KBM-7 (cell line): ENCODE measurements at regions not wholly inside any gene's neighbourhood (a gene's known extent, or its start where the extent isn't known, plus 50 kb on each side); places are given as distances from the start of the nearest gene placed in this dataset.
"Not testable (repeated sequence)": the region's sequence is repeated elsewhere in the genome, so short reads cannot be mapped to it uniquely, and the experiment has no call there.

ENCODE experiments used
- DNase-seq: peaks from one replicate; pipeline ENCODE4 v3.0.0-alpha.2; 2015
- in situ Hi-C: fragments of 300-500 bp; cut with MboI; formaldehyde crosslinking; loops from 2 replicates; pipeline ENCODE4 v1.14.3; 2020; ENCODE audit warnings: low sequenced_read_pairs, low pct_unique_long_range_greater_than_20kb, mixed read lengths

DNA sequence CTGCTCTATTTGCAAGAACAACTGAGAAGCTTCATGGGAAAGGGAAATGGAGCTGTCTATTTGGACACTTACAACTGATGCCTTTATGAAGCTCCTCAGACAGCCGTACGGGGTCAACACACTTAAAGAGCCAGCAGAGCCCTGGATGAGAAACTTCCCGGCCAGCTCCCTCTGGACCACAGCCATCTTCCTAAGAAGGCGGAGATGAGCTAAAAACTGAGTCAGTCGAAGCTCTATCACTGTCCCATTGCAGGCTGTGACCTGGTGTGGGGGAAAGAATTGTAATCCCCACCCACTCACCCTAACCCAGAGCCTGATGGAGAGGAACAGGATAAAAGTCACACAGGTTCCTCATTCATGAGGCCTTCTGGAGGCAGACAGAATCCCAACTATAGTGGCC is 360.4 kb upstream of the JARID2 start:
- in situ Hi-C loops: no loop called here
- DNase-seq: no peak

DNA sequence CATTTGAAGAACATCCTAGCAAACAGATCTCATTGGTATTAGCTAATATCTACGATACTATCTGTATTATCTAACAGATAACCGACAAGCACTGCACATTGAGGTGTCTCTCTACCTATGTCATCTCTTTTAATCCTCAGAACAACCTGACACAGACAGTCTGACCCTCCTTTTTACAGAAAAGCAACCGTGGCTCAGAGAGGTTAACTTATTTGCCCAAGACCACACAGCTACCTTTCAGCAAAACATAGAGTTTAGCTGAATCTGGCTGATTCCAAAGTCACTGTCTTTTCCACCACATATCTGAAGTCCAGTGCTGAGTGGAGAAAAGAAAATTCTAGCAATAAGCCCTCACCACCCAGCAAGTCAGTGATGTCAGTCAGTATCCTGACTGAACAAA is 358.7 kb upstream of the JARID2 start:
- DNase-seq: no peak
- in situ Hi-C loops: no loop called here

DNA sequence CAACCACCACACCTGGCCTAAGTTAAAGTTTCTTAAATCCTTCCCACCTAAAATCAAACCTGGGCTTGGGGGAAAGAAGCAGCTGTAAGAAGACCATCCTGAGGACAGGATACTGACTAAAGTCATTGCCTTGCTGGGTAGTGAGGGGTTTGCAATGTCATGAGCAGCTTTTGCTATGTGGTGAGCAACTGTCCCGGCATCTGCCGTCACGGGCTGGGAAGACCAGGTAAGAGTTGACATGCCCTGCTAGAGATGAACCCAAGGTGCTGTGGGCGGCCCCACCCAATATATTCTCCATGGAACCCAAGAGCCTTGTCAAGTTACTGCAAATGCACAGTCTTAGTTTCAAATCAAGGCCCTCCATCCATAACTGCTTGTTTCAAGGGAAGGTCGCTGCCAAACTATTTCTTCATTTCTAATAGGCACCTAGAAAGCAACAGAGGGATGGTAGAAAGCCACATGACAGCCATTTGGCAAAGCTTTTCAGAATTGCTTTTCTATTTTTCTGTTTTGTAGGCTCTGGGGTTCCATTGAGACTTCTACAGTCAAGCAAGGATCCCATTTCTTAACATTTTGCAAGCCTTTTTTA is 357.8 kb upstream of the JARID2 start:
- DNase-seq: no peak
- in situ Hi-C loops: no loop called here

- no peak for DNase-seq
- in situ Hi-C loops: no loop called here
Observed at GRCh38 chr6:14888575-14889000, 357.3 kb upstream of the JARID2 start.

GRCh38 chr6:14889188-14889587 is 356.7 kb upstream of the JARID2 start:
- in situ Hi-C loops: no loop called here
- no peak for DNase-seq

DNA sequence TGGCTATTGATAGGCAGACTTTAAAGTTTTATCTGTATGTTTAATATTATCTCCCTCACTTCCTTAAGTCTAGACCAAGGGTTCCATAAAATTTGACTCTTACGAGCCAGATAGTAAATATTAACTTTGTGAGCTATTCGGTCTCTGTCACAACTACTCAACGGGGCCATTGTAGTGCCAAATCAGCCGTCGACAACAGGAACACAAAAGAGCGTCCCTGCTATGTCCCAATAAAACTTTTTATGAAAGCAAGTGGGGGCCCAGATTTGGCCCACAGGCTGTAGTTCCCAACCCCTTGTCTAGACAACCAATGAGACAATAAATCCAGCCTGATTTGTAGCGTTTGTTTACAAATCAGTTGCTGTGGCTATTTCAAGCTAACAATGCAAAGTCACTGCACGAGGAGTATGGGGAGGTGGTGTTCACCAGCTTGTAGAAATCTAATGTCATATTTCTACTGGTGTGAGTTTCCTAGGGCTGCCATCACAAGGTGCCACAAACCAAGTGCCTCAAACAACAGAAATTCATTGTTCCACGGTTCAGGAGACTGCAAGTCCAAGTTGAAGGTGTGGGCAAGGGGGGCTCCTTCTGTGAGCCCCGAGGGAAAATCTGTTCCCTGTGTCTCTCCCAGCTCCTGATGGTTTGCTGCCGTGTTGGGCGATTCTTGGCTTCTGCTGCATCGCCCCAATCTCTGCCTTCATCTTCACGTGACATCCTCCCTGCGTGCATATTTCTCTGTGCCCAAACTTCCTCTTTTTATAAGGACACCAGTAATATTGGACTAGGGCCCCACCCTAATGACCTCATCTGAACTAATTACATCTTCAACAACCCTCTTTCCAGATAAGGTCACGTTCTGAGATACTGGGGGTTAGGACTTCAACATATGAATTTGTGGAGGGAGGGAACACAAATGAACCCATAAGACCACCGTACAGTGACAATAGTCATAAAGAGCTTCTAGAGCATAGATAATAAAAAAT is 356.0 kb upstream of the JARID2 start:
- peak; percentile 92 for DNase-seq
- in situ Hi-C loops: no loop called here

GRCh38 chr6:14891820-14892375 is 354.0 kb upstream of the JARID2 start:
- peak; percentile 65 for DNase-seq
- in situ Hi-C loops: not testable (repeated sequence)

GRCh38 chr6:14894105-14894504 is 351.8 kb upstream of the JARID2 start:
- no peak for DNase-seq
- in situ Hi-C loops: no loop called here

DNA sequence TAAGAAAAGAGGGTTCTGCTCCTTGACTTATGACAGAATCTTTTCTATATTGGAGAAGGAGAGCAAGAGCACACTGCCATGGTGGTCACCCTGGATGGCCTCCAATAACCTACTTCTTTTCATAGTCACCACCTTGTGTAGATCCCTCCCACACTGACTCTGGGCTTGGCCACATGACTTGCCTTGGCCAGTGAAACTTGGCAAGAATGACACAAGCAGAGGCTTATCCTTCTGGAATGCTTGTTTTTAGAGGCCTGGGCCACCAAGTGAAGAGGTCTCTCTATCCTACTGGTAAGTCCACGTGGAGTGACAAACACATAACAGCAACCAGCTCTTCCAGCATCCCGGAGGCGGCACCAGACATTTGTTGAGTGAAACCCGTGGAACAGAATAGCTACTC is 349.4 kb upstream of the JARID2 start:
- no peak for DNase-seq
- in situ Hi-C loops: no loop called here

- in situ Hi-C loops: no loop called here
- DNase-seq: peak; percentile 77
Observed at GRCh38 chr6:14897831-14898230, 348.0 kb upstream of the JARID2 start.

DNA sequence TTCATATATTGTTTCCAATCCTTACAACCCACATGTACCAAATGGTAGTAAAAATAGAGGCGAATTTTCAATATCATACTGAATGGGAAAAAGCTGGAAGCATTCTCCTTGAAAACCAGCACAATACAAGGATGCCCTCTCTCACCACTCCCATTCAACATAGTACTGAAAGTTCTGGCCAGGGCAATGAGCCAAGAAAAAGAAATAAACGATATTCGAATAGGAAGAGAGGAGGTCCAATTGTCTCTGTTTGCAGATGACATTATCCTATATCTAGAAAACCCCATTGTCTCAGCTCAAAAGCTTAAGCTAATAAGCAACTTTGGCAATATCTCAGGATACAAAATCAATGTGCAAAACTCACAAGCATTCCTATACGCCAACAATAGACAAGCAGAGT is 346.4 kb upstream of the JARID2 start:
- DNase-seq, in situ Hi-C loops: not testable (repeated sequence)

DNA sequence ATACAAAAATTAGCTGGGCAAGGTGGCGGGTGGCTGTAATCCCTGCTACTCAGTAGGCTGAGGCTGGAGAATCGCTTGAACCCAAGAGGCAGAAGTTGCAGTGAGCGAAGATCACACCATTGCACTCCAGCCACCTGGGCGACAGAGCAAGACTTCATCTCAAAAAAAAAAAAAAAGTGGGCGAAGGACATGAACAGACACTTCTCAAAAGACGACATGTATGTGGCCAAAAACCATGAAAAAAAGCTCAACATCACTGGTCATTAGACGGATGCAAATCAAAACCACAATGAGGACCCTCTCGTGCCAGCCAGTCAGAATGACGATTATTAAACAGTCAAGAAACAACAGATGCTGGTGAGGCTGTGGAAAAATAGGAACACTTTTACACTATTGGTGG is 344.9 kb upstream of the JARID2 start:
- in situ Hi-C loops: no loop called here
- DNase-seq: no peak

- in situ Hi-C loops: no loop called here
Observed at GRCh38 chr6:14903176-14904038, 342.5 kb upstream of the JARID2 start.

GRCh38 chr6:14905201-14905600 is 340.7 kb upstream of the JARID2 start:
- no peak for DNase-seq
- in situ Hi-C loops: no loop called here

More at GRCh38 chr6:14903176-14904038, 342.5 kb upstream of the JARID2 start:
- DNase-seq: peak; percentile 82

DNA sequence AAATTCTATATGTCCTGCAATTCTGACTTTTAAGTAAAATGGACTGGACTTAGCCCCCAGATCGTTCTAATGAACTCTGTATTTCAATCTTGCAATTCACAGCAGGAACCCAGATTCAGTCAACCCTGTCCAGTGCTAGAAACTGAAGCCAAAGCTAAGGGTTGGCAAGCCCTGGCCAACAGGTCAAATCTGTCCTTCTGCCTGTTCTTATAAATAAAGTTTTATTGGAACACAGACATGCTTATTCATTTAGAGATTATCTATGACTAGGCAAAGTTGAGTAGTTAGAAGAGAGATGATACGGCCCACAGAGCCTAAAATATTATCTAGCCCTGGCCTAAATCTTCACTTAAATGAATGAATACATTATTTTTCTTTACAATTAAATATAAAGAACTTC is 339.2 kb upstream of the JARID2 start:
- DNase-seq: no peak
- in situ Hi-C loops: no loop called here

DNA sequence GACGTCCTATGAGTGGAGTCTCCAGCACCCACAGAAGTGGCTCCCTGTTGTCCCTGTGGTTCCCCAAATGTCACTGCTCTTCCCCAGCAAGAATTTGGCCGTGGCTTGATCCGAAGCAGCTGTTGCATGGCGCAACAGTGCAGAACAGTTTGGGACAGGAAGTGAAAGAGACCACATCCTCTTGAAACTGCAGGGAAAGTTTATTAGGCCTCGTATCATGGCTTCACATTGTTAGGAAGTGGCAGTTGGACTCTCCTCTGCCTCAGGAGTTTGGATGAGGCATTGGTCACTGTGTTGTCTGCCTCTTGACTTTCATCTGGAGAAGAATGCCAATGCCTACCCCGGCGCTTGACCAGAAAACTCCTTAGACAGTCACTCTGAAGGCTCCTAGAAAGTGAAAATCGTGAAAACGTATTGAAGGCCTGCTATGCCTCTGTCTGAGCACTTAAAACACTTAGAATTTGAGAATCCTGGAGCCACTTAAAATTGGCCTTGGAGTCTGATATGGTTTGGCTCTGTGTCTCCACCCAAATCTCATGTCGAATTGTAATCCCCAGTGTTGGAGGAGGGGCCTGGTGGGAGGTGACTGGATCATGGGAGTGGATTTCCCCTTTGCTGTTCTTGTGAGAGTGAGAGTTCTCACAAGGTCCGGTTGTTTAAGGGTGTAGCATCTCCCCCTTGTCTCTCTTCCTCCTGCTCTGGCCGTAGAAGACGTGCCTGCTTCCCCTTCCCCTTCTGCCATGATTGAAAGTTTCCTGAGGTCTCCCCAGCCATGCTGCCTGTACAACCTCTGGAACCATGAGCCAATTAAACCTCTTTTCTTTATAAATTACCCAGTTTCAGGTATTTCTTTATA is 334.9 kb upstream of the JARID2 start:
- in situ Hi-C loops: no loop called here
- peak; percentile 93 for DNase-seq

- in situ Hi-C loops: no loop called here
Observed at GRCh38 chr6:14912226-14912625, 333.6 kb upstream of the JARID2 start.

DNA sequence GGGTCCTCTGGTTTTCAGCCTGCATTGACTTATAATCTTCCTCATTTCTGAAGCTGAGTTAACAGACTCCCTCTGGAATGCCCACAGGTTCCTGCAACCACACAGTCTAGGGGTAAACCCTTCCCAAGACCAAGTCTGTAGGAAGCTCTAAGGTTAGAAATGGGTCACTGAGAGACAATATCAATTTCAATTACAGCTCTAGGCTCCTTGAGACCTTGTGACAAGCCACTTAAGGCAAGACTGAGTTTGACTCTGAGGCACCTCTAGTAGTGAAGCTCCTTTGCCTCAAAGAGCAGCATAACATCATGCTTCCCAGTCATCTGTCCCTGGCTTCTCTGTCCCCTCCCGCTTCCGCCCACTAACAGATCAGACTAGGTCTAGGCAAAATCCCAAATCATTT is 333.2 kb upstream of the JARID2 start:
- DNase-seq: no peak
- in situ Hi-C loops: no loop called here

More at GRCh38 chr6:14912226-14912625, 333.6 kb upstream of the JARID2 start:
- no peak for DNase-seq
